ENCODE measurements at regions not wholly inside any gene's neighbourhood (a gene's known extent, or its start where the extent isn't known, plus 50 kb on each side); places are given as distances from the start of the nearest gene placed in this dataset.

DNA sequence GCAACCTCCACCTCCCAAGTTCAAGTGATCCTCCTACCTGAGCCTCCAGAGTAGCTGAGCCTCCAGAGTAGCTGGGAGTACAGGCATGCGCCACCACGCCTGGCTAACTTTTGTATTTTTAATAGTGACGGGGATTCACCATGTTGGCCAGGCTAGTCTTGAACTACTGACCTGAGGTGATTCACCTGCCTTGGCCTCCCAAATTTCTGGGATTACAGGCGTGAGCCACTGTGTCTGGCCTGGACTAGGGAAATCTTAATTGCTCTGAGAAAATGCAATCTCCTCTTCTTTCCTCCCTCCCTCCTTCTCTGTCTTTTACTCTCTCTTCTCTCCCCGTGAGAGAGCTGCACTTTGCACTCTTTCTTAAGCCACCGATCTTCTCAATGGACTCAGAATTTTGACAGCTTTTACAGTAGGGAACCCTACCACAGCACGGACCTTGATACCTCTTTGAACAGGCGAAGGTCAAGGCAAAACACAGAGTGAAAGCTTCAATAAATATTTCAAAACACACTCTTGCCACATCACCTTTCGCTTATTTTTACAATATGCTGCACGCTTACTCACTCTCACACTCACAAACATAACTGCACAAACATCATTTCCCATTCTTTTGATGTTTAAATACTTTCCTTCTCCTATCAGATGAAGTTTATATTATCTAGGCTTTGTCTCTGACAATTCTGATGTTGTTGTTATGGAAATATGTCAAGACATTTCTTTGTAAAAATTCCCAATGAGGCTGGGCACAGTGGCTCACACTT, 173.4 kb upstream of the NRP1 start:
- Histone ChIP-seq H3K27me3 (ENCODE audit: control insufficient read depth in 1 of 2, insufficient read depth in 2 of 2, low read length in 1 of 2) (no peaks in the 10 kb centered on the region), H3K4me1 (ENCODE audit: control insufficient read depth in 1 of 2, insufficient read depth in 2 of 2, low read length in 2 of 2) (peaks cover 0 to 7% of the 10 kb centered on the region in 2 donors), H3K36me3 (ENCODE audit: control insufficient read depth in 1 of 2, insufficient read depth in 2 of 2, low read length in 1 of 2) (no peaks in the 10 kb centered on the region), H3K27ac (ENCODE audit: low read depth in 1 of 2, low read length in 2 of 2) (no peak overlapping the region), H3K4me3 (ENCODE audit: low read length in 2 of 2) (no peak overlapping the region), H3K9me3 (ENCODE audit: control insufficient read depth, low read length) (no peaks in the 10 kb centered on the region)
- 91 to 96% methylated on average over 10 of the region's 10 CpGs for WGBS, 2 donors
- ATAC-seq (ENCODE audit: low FRiP score) (no peak), DNase-seq (no peak)
- intact Hi-C loops (cut with DNase I) = loop anchor here in 1 of 2 donors (5.0 kb wide), 1 partner anchor 171 kb away; no protein-coding TSS in a partner anchor

DNA sequence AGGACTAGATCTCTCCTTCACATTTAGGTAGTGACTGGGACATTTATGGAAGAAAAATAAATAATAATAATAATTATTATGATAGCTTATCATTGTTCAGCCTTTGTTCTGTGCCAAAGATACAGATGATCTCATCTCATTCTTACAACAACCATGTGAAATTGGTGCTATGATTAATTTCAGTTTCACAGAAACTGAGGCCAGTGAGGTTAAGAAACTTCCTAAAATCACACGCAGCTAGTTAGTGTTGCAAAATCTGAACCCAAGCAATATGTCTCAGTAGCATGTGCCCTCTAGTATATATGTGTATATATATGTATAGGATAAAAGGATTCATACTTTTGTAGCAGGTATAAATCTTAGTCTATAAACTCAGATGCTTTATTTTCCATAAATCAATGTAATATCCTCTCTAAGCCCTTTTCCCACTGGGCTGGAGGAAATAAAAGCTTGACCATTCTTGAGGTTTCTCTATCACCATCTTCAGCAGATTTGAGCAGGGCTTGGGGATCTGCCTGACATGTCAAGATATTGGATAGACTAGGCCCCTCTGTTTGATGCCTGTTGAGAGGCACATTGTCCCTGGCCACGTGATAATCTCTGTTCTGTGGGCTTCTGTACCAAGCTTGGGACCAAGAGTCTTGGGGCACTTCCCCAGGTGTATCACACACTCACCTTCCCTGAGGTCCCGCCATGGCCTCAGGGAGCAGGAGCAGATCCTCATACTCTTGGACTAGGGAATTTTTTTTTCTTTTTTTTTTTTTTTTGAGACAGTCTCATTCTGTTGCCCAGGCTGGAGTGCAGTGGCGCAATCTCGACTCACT, 172.6 kb upstream of the NRP1 start:
- H3K4me1 ChIP-seq (ENCODE audit: control insufficient read depth in 1 of 2, insufficient read depth in 2 of 2, low read length in 2 of 2) = peaks cover 0 to 7% of the 10 kb centered on the region in 2 donors

DNA sequence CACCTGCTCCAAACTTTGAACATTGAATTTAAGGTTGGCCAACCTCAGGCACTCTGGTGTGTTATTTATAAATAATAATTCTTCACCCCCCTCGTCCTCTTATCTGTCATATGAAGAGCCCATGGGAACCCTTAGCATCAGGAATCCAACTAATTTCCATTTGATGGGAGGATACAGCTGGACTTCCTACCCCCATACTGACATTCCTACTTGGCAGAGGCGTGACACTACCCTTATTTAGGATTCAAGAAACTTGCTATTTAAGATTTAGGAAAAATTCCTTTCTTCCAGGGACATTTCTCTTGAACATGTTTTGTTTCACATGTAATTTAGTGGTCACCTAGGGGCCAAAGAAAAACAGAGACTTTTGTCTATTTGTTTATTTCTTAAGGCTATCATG, 171.9 kb upstream of the NRP1 start:
- Histone ChIP-seq H3K9me3 (ENCODE audit: control insufficient read depth, low read length) (no peaks in the 10 kb centered on the region), H3K27ac (ENCODE audit: low read depth in 1 of 2, low read length in 2 of 2) (no peak overlapping the region), H3K27me3 (ENCODE audit: control insufficient read depth in 1 of 2, insufficient read depth in 2 of 2, low read length in 1 of 2) (no peaks in the 10 kb centered on the region), H3K4me3 (ENCODE audit: low read length in 2 of 2) (no peak overlapping the region), H3K36me3 (ENCODE audit: control insufficient read depth in 1 of 2, insufficient read depth in 2 of 2, low read length in 1 of 2) (no peaks in the 10 kb centered on the region), H3K4me1 (ENCODE audit: control insufficient read depth in 1 of 2, insufficient read depth in 2 of 2, low read length in 2 of 2) (peaks cover 0 to 7% of the 10 kb centered on the region in 2 donors)
- intact Hi-C loops (cut with DNase I) = loop anchor here in 1 of 2 donors (5.0 kb wide), 1 partner anchor 169 kb away; no protein-coding TSS in a partner anchor
- ATAC-seq (ENCODE audit: low FRiP score) (no peak), DNase-seq (no peak)
- WGBS, 2 donors = 11 to 16% methylated on average over 2 of the region's 2 CpGs

More for the DNA sequence above, 172.6 kb upstream of the NRP1 start:
- 56 to 63% methylated on average over 5 of the region's 5 CpGs for whole genome bisulfite sequencing, 2 donors
- H3K9me3 ChIP-seq (ENCODE audit: control insufficient read depth, low read length) = no peaks in the 10 kb centered on the region
- H3K36me3 ChIP-seq (ENCODE audit: control insufficient read depth in 1 of 2, insufficient read depth in 2 of 2, low read length in 1 of 2) = no peaks in the 10 kb centered on the region
- no peaks in the 10 kb centered on the region for H3K27me3 ChIP-seq (ENCODE audit: control insufficient read depth in 1 of 2, insufficient read depth in 2 of 2, low read length in 1 of 2)
- ATAC-seq (ENCODE audit: low FRiP score) (no peak), DNase-seq (no peak)
- intact Hi-C loops (cut with DNase I) = loop anchor here in 1 of 2 donors (5.0 kb wide), 1 partner anchor 170 kb away; no protein-coding TSS in a partner anchor
- H3K4me3 ChIP-seq (ENCODE audit: low read length in 2 of 2) = no peak overlapping the region
- peak overlapping the region; percentile 1 to 37 for H3K27ac ChIP-seq (ENCODE audit: low read depth in 1 of 2, low read length in 2 of 2)

DNA sequence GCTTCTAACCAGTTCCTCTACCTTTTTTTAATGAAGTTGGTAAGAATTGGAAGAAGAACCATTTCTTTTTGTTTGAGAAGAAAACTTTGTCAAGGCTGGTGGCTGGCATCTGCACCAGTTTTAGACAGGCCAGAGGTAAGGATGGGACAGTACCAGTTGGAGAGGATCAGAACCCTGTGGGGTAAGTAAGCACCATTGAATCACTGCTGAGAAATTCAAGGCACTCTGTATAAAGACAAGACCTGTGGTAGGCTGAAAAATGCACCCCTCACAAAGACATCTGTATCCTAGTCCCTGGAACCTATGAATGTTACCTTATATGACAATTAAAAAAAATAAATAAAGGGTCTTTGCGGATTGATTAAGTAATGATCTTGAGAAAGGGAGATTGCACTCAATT, 166.7 kb upstream of the NRP1 start:
- H3K27me3 ChIP-seq (ENCODE audit: control insufficient read depth in 1 of 2, insufficient read depth in 2 of 2, low read length in 1 of 2) = no peaks in the 10 kb centered on the region
- H3K36me3 ChIP-seq (ENCODE audit: control insufficient read depth in 1 of 2, insufficient read depth in 2 of 2, low read length in 1 of 2) = no peaks in the 10 kb centered on the region
- no peaks in the 10 kb centered on the region for H3K9me3 ChIP-seq (ENCODE audit: control insufficient read depth, low read length)
- no peak for DNase-seq
- no peak for ATAC-seq (ENCODE audit: low FRiP score)
- H3K4me3 ChIP-seq (ENCODE audit: low read length in 2 of 2) = no peak overlapping the region
- H3K4me1 ChIP-seq (ENCODE audit: control insufficient read depth in 1 of 2, insufficient read depth in 2 of 2, low read length in 2 of 2) = no peaks in the 10 kb centered on the region
- WGBS, 2 donors = 97 to 100% methylated on average over 1 of the region's 1 CpG
- H3K27ac ChIP-seq (ENCODE audit: low read depth in 1 of 2, low read length in 2 of 2) = no peak overlapping the region
- intact Hi-C loops (cut with DNase I) = no loop called here

DNA sequence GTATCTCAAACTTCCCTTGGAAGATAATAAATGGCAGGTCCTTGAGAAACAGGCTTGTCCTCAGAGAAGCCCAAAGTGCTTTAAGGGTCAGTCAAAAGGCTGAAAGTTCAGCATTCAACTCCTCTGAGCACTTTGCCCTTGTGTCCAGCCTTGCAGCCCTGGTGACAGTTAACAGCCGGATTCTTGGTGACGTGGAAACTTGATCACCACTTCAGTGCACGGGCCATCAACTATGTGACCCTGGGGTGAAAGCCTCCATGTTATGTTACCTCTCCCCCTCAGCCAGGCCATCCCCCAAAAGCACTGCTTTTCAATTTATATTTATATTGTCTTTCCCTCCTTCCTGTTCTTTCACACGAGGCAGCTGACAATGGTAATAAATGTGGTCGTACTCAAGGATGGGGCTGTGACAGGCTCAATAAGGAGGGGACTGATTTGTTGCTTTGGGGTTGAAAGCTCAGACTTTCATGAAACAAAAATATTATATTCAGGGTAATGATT, 164.0 kb upstream of the NRP1 start:
- Histone ChIP-seq H3K4me1 (ENCODE audit: control insufficient read depth in 1 of 2, insufficient read depth in 2 of 2, low read length in 2 of 2) (no peaks in the 10 kb centered on the region), H3K27ac (ENCODE audit: low read depth in 1 of 2, low read length in 2 of 2) (no peak overlapping the region), H3K9me3 (ENCODE audit: control insufficient read depth, low read length) (no peaks in the 10 kb centered on the region), H3K4me3 (ENCODE audit: low read length in 2 of 2) (no peak overlapping the region), H3K27me3 (ENCODE audit: control insufficient read depth in 1 of 2, insufficient read depth in 2 of 2, low read length in 1 of 2) (no peaks in the 10 kb centered on the region), H3K36me3 (ENCODE audit: control insufficient read depth in 1 of 2, insufficient read depth in 2 of 2, low read length in 1 of 2) (no peaks in the 10 kb centered on the region)
- intact Hi-C loops (cut with DNase I) = no loop called here
- DNase-seq = no peak
- WGBS, 2 donors = 87 to 91% methylated on average over 5 of the region's 5 CpGs
- no peak for ATAC-seq (ENCODE audit: low FRiP score)

DNA sequence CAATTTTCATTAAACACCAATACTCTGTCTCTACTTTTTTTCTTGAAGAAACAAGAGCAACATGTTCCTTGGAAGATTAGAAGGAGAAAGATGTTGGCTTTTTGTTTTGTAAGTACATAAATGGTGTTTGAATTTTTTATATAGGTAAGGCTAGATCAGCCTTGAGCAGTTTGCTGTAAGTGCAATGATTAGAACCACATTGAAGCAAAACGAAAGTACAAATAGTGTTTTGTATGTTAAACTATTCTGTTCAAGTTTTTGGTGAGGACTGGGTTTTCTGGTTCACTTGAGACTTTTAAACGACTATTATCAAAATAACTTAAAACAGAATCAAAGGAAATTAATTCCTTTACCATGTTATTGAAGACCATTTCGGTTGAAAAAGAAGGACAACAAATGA, 162.9 kb upstream of the NRP1 start:
- intact Hi-C loops (cut with DNase I) = no loop called here
- 82 to 86% methylated on average over 3 of the region's 3 CpGs for WGBS, 2 donors

DNA sequence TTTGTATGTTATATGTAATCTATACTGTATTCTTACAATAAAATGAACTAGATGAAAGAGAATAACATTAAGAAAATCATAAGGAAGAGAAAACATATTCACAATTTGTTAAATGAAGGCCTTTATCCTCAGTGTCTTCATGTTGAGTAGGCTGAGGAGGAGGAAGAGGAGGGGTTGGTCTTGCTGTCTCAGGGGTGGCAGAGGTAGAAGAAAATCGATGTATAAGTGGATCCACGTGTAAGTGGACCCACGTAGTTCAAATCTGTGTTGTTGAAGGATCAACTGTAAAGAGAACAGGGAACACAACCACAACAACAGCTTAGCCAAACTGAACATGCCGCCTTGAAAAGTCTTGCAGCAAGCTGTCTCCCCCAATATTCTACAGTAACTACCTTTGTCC, 161.6 kb upstream of the NRP1 start:
- Histone ChIP-seq H3K27me3 (ENCODE audit: control insufficient read depth in 1 of 2, insufficient read depth in 2 of 2, low read length in 1 of 2) (no peaks in the 10 kb centered on the region), H3K4me3 (ENCODE audit: low read length in 2 of 2) (no peak overlapping the region), H3K36me3 (ENCODE audit: control insufficient read depth in 1 of 2, insufficient read depth in 2 of 2, low read length in 1 of 2) (no peaks in the 10 kb centered on the region), H3K9me3 (ENCODE audit: control insufficient read depth, low read length) (no peaks in the 10 kb centered on the region), H3K4me1 (ENCODE audit: control insufficient read depth in 1 of 2, insufficient read depth in 2 of 2, low read length in 2 of 2) (no peaks in the 10 kb centered on the region), H3K27ac (ENCODE audit: low read depth in 1 of 2, low read length in 2 of 2) (no peak overlapping the region)
- WGBS, 2 donors = 86 to 88% methylated on average over 4 of the region's 4 CpGs
- no peak for DNase-seq
- intact Hi-C loops (cut with DNase I) = no loop called here
- no peak for ATAC-seq (ENCODE audit: low FRiP score)

More for the DNA sequence above, 162.9 kb upstream of the NRP1 start:
- Histone ChIP-seq H3K27ac (ENCODE audit: low read depth in 1 of 2, low read length in 2 of 2) (no peak overlapping the region), H3K27me3 (ENCODE audit: control insufficient read depth in 1 of 2, insufficient read depth in 2 of 2, low read length in 1 of 2) (no peaks in the 10 kb centered on the region), H3K9me3 (ENCODE audit: control insufficient read depth, low read length) (no peaks in the 10 kb centered on the region), H3K4me1 (ENCODE audit: control insufficient read depth in 1 of 2, insufficient read depth in 2 of 2, low read length in 2 of 2) (no peaks in the 10 kb centered on the region), H3K4me3 (ENCODE audit: low read length in 2 of 2) (no peak overlapping the region), H3K36me3 (ENCODE audit: control insufficient read depth in 1 of 2, insufficient read depth in 2 of 2, low read length in 1 of 2) (no peaks in the 10 kb centered on the region)
- DNase-seq (no peak), ATAC-seq (ENCODE audit: low FRiP score) (no peak)

DNA sequence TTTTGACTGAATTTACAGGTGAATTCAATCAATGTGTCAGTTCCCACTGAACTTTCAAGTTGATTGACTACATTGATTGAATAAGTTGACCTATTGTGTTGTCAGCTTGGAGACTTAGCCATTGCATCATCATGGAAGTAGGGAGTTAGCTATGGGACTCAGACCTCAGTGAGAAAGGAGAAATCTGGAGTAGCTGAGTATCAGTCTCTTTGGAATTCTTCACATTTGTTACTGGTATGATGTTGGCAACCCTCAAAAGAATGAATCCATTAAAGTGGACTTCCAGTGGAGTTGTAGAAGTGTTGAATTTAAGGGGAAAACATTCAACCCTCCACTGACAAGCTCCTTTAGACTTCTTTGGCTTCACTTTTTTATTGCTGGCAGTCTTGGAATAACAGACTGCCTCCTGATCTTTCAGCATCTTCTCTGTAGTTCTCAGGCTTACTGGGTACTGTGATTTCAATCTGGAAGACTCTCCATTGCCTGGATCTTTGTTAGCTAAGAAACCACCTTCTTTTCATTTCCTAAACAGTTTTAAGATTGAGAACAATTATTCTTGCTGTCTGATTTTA, 160.3 kb upstream of the NRP1 start:
- Histone ChIP-seq H3K27me3 (ENCODE audit: control insufficient read depth in 1 of 2, insufficient read depth in 2 of 2, low read length in 1 of 2) (no peaks in the 10 kb centered on the region), H3K4me3 (ENCODE audit: low read length in 2 of 2) (no peak overlapping the region), H3K27ac (ENCODE audit: low read depth in 1 of 2, low read length in 2 of 2) (no peak overlapping the region), H3K4me1 (ENCODE audit: control insufficient read depth in 1 of 2, insufficient read depth in 2 of 2, low read length in 2 of 2) (no peaks in the 10 kb centered on the region), H3K9me3 (ENCODE audit: control insufficient read depth, low read length) (no peaks in the 10 kb centered on the region), H3K36me3 (ENCODE audit: control insufficient read depth in 1 of 2, insufficient read depth in 2 of 2, low read length in 1 of 2) (no peaks in the 10 kb centered on the region)
- DNase-seq = no peak
- ATAC-seq (ENCODE audit: low FRiP score) = no peak
- intact Hi-C loops (cut with DNase I) = no loop called here

All from aorta (tissue), 5 donors.